ENCODE measurements at regions not wholly inside any gene's neighbourhood (a gene's known extent, or its start where the extent isn't known, plus 50 kb on each side); places are given as distances from the start of the nearest gene placed in this dataset.
A peak's percentile ranks its signal among the peaks of the same experiment; 100 is the strongest.

DNA sequence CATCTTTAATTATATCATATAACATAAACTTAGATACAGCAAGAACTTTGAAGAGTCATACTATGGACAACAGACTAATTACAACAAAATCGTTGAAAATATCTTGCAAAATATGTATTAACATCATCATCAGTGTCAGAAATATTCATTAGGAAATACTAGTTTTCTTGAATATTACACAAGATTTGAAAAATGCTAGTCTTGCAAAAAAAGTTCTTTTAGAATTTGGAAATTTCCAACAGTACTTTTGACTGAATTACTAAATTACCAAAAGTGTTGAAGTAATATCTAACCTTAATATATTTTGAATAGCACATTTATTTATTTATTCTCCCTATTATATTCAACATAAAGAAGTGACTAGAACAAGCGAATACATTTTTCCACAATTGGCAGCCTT lies 1224.8 kb upstream of the EYS start:
- no peak for DNase-seq (ENCODE audit: low spot score)
- ATAC-seq (ENCODE audit: low FRiP score) = peak; percentile 60
- TF ChIP-seq CTCF (IDR thresholded peaks at IDR 0.05) = no peak

GRCh38 chr6:66930559-66931290 lies 1223.7 kb upstream of the EYS start:
- DNase-seq (ENCODE audit: low spot score) (no peak), ATAC-seq (ENCODE audit: low FRiP score) (peak; percentile 81)
- no peak for TF ChIP-seq CTCF (IDR thresholded peaks at IDR 0.05)

GRCh38 chr6:66926060-66926459 lies 1219.0 kb upstream of the EYS start:
- no peak for DNase-seq (ENCODE audit: low spot score)
- no peak for TF ChIP-seq CTCF (IDR thresholded peaks at IDR 0.05)
- ATAC-seq (ENCODE audit: low FRiP score) = no peak

- ATAC-seq (ENCODE audit: low FRiP score) (no peak), DNase-seq (ENCODE audit: low spot score) (no peak)
- TF ChIP-seq CTCF (IDR thresholded peaks at IDR 0.05) = no peak
These were observed 1206.6 kb upstream of the EYS start for GRCh38 chr6:66913657-66914056.

DNA sequence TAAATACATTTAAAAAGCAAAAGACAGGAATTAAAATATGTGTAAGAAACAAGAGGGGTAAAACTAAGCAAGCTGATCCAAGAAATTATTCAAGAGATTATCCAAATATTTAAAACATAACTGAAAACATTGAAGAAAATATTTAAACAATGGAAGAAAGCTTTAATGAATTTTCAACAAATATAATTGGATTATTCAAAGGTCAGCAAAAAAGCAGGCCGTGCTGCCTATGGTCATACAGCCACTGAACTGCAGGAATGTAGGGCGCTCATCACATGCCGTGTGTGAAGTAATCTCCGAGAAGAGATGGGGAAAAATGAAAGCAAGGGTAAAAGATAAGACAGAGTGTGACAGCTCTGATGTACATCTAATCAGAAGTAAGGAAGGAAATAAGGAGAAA lies 1195.4 kb upstream of the EYS start:
- ATAC-seq (ENCODE audit: low FRiP score) (no peak), DNase-seq (ENCODE audit: low spot score) (no peak)
- TF ChIP-seq CTCF (IDR thresholded peaks at IDR 0.05) = no peak

DNA sequence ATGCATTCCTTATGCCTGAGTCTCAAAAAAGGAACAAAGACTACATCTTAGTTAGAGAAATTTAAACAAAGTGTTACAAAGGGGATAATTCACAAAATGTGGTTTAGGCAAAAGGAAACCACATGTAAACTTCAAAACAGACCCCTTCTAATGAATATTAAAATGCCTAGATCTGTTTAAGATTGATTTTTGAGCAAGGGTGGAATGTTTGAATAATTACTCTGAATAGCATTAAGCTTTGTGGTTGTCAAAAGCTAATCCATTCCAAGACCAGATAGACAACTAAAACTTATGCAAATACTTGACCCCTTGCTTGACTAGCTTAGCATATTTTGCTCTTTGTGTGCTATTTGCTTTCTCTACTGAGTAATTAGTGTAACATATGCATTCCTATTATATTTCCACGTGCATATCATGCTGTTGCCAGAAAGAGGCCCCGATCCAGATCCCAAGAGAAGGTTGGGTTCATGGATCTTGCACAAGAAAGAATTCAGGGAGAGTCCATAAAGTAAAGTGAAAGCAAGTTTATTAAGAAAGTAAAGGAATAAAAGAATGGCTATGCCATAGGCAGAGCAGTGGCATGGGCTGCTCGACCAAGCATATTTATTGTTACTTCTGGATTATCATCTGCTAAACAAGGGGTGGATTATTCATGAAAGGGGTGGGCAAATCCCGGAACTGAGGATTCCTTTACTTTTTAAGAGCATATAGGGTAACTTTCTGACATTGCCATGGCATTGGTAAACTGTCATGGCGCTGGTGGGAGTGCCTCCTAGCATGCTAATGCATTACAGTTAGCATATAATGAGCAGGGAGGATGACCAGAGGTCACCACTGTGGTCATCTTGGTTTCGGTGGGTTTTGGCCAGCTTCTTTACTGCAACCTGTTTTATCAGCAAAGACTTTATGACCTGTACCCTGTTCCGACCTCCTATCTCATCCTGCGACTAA lies 1193.4 kb upstream of the EYS start:
- ATAC-seq (ENCODE audit: low FRiP score) (no peak), DNase-seq (ENCODE audit: low spot score) (no peak)
- no peak for TF ChIP-seq CTCF (IDR thresholded peaks at IDR 0.05)
